ENCODE measurements at regions not wholly inside any gene's neighbourhood (a gene's known extent, or its start where the extent isn't known, plus 50 kb on each side); places are given as distances from the start of the nearest gene placed in this dataset.

DNA sequence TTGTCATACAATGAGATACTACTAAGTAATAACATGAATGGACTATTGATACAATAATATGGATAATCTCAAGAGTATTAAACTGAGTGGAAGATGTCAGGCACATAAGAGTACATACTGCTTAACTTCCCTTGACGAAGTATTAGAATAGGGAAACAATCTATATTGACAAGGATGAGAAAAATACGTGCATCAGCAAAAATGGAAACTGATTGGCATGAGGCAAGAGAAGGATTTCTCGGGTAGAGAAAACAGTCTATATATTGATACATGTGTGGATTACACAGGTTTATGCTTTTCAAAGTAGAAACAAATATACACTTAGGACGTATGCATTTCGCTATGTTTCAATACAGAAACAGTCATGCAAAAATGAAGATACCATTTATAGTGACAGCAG lies 57.4 kb downstream of the PRR20E start:
- Histone ChIP-seq H3K36me3 (ENCODE audit: control insufficient read depth, insufficient read depth, low read length) (no peaks in the 10 kb centered on the region), H3K4me1 (ENCODE audit: control insufficient read depth, insufficient read depth, low read length) (no peaks in the 10 kb centered on the region), H3K27ac (ENCODE audit: low read length) (no peak overlapping the region), H3K27me3 (ENCODE audit: control insufficient read depth, insufficient read depth, low read length) (no peaks in the 10 kb centered on the region), H3K9me3 (ENCODE audit: control insufficient read depth, low read depth, low read length) (no peaks in the 10 kb centered on the region), H3K4me3 (ENCODE audit: low read length) (no peak overlapping the region)
- 96% methylated on average over 4 of the region's 5 CpGs for WGBS (ENCODE audit: insufficient coverage, low lambda C conversion rate)
- no peak for DNase-seq

DNA sequence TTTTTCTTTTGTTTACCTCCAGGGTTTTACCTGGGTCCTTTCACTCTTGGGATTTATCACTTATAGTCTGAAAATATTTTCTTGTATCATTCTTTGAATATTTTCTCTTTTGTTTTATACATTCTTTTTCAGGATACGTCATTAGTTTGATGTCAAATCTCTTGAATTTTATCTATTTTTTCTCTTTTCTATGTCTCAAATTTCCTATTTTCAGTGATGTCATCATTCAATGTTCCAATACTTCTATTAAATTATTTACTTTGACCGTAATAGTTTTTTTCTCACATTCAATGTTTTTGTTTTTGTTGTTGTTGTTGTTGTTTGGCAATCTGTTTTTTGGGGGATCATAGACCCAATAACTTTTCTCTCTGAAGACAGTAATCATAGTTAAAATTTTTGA lies 83.5 kb downstream of the PRR20E start:
- Histone ChIP-seq H3K36me3 (ENCODE audit: control insufficient read depth, insufficient read depth, low read length) (no peaks in the 10 kb centered on the region), H3K9me3 (ENCODE audit: control insufficient read depth, low read depth, low read length) (no peaks in the 10 kb centered on the region), H3K27ac (ENCODE audit: low read length) (no peak overlapping the region), H3K4me3 (ENCODE audit: low read length) (no peak overlapping the region), H3K4me1 (ENCODE audit: control insufficient read depth, insufficient read depth, low read length) (no peaks in the 10 kb centered on the region), H3K27me3 (ENCODE audit: control insufficient read depth, insufficient read depth, low read length) (no peaks in the 10 kb centered on the region)
- 100% methylated on average over 2 of the region's 2 CpGs for WGBS (ENCODE audit: insufficient coverage, low lambda C conversion rate)
- DNase-seq: no peak

DNA sequence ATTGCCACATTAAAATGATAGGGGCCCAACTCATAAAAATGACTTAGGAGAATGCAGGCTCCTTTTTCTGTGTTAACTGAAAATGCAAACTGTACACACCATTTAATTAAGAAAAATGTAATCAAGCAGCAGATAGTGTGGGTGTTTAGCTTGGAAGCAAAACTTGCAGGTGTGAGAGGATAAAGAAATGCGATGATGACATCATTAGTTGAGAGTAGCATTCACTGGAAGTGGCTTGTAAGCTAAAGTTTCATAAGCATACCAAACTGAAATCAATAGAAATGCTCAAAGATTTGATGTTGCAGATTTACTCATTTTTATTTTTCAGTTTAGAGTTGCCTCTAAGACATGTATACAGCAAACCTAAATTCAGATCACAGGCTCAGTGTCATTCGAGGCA lies 86.6 kb downstream of the PRR20E start:
- no peaks in the 10 kb centered on the region for H3K36me3 ChIP-seq (ENCODE audit: control insufficient read depth, insufficient read depth, low read length)
- H3K4me3 ChIP-seq (ENCODE audit: low read length): no peak overlapping the region
- no peak for DNase-seq
- H3K9me3 ChIP-seq (ENCODE audit: control insufficient read depth, low read depth, low read length): no peaks in the 10 kb centered on the region
- no peaks in the 10 kb centered on the region for H3K27me3 ChIP-seq (ENCODE audit: control insufficient read depth, insufficient read depth, low read length)
- H3K27ac ChIP-seq (ENCODE audit: low read length): no peak overlapping the region
- H3K4me1 ChIP-seq (ENCODE audit: control insufficient read depth, insufficient read depth, low read length): no peaks in the 10 kb centered on the region
- 80% methylated on average over 1 of the region's 2 CpGs for WGBS (ENCODE audit: insufficient coverage, low lambda C conversion rate)

DNA sequence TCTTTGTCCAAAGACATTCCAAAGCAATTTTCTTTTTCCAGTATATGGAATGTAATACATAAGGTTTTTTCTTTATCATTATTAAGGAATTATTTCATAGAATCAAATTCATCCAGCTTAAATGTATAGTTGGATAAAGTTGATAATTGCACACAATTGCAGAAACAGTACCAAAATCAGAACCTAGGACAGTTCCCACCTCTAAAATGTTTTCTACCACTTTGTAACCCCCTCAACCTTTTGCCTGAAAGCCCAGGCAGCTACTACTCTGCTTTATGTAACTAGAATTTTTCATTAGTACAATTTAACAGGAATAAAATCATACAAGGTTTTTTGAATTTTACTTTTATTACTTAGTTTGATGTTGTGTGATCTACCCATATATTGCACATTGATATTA lies 98.0 kb downstream of the PRR20E start:
- Histone ChIP-seq H3K4me3 (ENCODE audit: low read length) (no peak overlapping the region), H3K9me3 (ENCODE audit: control insufficient read depth, low read depth, low read length) (no peaks in the 10 kb centered on the region), H3K27ac (ENCODE audit: low read length) (no peak overlapping the region), H3K4me1 (ENCODE audit: control insufficient read depth, insufficient read depth, low read length) (no peaks in the 10 kb centered on the region), H3K27me3 (ENCODE audit: control insufficient read depth, insufficient read depth, low read length) (no peaks in the 10 kb centered on the region), H3K36me3 (ENCODE audit: control insufficient read depth, insufficient read depth, low read length) (no peaks in the 10 kb centered on the region)
- no peak for DNase-seq

DNA sequence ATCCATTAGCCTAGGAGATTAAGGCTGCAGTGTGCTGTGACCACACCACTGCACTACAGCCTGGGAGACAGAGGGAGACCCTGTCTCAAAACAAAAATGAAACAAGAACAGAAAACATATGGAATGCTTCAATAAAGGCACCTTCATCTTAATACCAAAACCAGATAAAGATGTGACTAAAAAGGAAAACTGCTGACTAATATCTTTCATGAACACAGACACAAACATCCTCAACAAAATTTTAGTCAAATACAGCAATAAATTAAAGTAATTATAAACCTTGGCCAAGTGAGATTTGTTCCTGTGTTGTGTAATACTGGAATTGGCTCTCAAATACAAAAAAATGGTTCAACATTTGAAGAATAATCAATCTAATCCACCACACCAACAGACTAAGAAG lies 103.5 kb downstream of the PRR20E start:
- no peaks in the 10 kb centered on the region for H3K36me3 ChIP-seq (ENCODE audit: control insufficient read depth, insufficient read depth, low read length)
- no peak overlapping the region for H3K4me3 ChIP-seq (ENCODE audit: low read length)
- H3K27me3 ChIP-seq (ENCODE audit: control insufficient read depth, insufficient read depth, low read length): no peaks in the 10 kb centered on the region
- no peak overlapping the region for H3K27ac ChIP-seq (ENCODE audit: low read length)
- DNase-seq: no peak
- no peaks in the 10 kb centered on the region for H3K4me1 ChIP-seq (ENCODE audit: control insufficient read depth, insufficient read depth, low read length)
- no peaks in the 10 kb centered on the region for H3K9me3 ChIP-seq (ENCODE audit: control insufficient read depth, low read depth, low read length)

DNA sequence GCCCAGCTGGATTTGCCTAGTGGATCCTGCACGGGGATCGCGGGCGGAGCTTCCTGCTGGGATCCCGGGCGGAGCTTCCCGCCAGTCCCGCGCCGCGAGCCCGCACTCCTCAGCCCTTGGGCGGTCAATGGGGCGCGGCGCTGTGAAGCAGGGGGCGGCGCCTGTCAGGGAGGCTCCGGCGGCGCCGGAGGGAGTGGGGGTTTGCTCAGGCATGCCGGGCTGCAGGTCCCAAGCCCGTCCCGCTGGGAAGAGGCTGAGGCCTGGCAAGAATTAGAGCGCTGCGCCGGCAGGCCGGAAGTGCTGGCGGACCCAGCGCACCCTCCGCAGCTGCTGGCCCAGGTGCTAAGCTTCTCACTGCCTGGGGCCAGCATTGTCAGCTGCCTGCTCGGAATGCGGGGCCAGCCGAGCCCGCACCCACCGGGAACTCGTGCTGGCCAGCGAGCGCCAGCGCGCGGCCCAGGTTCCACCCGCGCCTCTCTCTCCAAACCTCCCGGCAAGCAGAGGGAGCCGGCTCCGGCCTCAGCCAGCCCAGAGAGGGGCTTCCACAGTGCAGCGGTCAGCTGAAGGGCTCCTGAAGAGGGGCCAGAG lies 119.6 kb downstream of the PRR20E start:
- H3K9me3 ChIP-seq (ENCODE audit: control insufficient read depth, low read depth, low read length): peaks cover 7% of the 10 kb centered on the region
- no peaks in the 10 kb centered on the region for H3K4me1 ChIP-seq (ENCODE audit: control insufficient read depth, insufficient read depth, low read length)
- no peaks in the 10 kb centered on the region for H3K36me3 ChIP-seq (ENCODE audit: control insufficient read depth, insufficient read depth, low read length)
- H3K4me3 ChIP-seq (ENCODE audit: low read length): no peak overlapping the region
- WGBS (ENCODE audit: insufficient coverage, low lambda C conversion rate): no CpG with 5 or more reads among the region's 49 CpGs
- no peak for DNase-seq
- H3K27ac ChIP-seq (ENCODE audit: low read length): no peak overlapping the region
- H3K27me3 ChIP-seq (ENCODE audit: control insufficient read depth, insufficient read depth, low read length): no peaks in the 10 kb centered on the region

DNA sequence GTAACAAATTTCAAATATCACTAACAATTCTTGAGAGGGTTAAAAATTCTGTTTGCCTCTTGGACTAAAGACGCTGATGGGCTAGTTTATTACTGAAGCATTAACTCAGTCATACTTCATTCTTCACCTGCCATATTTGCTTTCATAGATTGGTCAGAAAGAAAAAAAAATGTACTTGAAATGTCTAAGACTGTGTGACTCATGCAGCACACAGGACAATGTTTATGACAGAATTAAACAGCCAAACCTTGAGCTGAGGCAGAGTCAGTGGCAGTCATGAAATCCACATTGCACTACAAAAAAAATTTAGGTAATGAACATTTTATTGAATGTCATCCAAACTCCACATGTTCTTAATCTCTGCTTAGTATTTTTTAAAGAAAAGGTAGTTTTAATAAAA lies 135.6 kb downstream of the PRR20E start:
- no peak for DNase-seq
- Histone ChIP-seq H3K27me3 (ENCODE audit: control insufficient read depth, insufficient read depth, low read length) (no peaks in the 10 kb centered on the region), H3K36me3 (ENCODE audit: control insufficient read depth, insufficient read depth, low read length) (no peaks in the 10 kb centered on the region), H3K27ac (ENCODE audit: low read length) (no peak overlapping the region), H3K4me1 (ENCODE audit: control insufficient read depth, insufficient read depth, low read length) (no peaks in the 10 kb centered on the region), H3K4me3 (ENCODE audit: low read length) (no peak overlapping the region), H3K9me3 (ENCODE audit: control insufficient read depth, low read depth, low read length) (no peaks in the 10 kb centered on the region)
- no CpG with 5 or more reads among the region's 1 CpG for WGBS (ENCODE audit: insufficient coverage, low lambda C conversion rate)

DNA sequence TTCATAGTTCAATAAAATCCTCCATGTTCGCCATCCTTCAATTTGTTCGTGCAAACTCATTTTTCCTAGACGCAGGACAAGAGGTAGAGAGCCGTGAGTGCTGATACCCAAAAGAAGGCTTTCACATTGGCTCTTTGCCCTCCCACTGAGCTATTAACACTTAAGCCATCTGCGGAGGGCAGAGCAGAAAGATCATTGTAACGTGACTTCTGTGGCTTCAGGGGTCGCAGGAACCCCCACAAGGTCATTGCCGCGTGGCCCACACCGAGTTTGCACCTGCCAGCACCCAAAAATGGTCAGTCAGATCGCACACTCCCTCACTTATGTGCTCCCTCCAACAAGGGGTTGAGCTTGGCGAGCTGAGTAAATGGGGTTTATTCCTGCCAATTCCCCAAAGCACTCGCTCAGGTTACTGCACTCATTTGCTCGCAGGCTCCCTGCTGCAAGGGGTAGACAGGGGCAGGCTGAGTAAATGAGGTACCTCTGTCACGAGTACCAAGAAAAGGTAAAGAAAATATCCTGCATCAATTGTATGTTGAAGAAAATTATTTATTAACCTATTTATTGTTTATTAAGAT lies 144.1 kb downstream of the PRR20E start:
- no peak for DNase-seq
- Histone ChIP-seq H3K27me3 (ENCODE audit: control insufficient read depth, insufficient read depth, low read length) (no peaks in the 10 kb centered on the region), H3K27ac (ENCODE audit: low read length) (no peak overlapping the region), H3K4me1 (ENCODE audit: control insufficient read depth, insufficient read depth, low read length) (no peaks in the 10 kb centered on the region), H3K9me3 (ENCODE audit: control insufficient read depth, low read depth, low read length) (no peaks in the 10 kb centered on the region), H3K36me3 (ENCODE audit: control insufficient read depth, insufficient read depth, low read length) (no peaks in the 10 kb centered on the region), H3K4me3 (ENCODE audit: low read length) (no peak overlapping the region)
- no CpG with 5 or more reads among the region's 15 CpGs for WGBS (ENCODE audit: insufficient coverage, low lambda C conversion rate)

DNA sequence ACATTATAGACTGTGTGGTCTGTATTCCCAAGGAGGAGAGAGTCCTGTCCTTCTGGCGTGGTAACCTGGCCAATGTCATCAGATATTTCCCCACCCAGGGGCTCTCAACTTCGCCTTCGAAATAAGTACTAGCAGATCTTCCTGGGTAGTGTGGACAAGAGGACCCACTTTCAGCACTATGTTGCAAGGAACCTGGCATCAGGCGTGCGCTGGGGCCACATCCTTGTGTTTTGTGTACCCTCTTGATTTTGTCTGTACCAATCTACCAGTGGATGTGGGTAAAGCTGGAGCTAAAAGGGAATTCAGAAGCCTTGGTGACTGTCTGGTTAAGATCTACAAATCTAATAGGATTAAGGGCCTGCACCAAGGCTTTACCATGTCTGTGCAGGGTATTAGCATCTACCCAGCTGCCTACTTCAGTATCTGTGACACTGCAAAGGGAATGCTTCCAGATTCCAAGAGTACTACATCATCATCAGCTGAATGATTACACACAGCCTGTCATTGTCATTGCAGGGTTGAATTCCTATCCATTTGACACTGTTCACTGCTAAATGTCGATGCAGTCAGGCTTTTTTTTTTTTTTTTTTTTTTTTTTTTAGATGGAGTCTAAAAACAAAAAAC lies 148.0 kb downstream of the PRR20E start:
- no peaks in the 10 kb centered on the region for H3K4me1 ChIP-seq (ENCODE audit: control insufficient read depth, insufficient read depth, low read length)
- H3K36me3 ChIP-seq (ENCODE audit: control insufficient read depth, insufficient read depth, low read length): no peaks in the 10 kb centered on the region
- no peak overlapping the region for H3K27ac ChIP-seq (ENCODE audit: low read length)
- H3K9me3 ChIP-seq (ENCODE audit: control insufficient read depth, low read depth, low read length): no peaks in the 10 kb centered on the region
- DNase-seq: no peak
- H3K4me3 ChIP-seq (ENCODE audit: low read length): no peak overlapping the region
- H3K27me3 ChIP-seq (ENCODE audit: control insufficient read depth, insufficient read depth, low read length): no peaks in the 10 kb centered on the region
- WGBS (ENCODE audit: insufficient coverage, low lambda C conversion rate): no CpG with 5 or more reads among the region's 6 CpGs

DNA sequence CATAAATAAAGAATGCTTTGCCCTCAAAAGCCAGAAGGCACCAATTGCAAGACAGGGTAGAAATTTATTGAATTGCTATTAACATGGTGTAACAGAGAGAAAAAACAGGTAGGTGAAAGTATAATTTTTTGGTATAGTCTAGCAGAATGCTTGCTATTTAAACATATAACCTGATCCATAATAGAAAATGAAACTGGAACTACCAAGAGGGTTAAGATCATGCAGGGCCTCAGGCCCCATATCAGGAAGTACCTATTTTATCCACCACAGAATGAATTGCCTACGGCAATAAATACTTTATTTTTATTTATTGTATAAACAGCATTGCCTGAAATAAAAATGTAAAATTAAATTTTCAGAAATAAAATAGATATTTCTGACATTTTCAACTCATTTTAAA lies 159.5 kb downstream of the PRR20E start:
- H3K4me1 ChIP-seq (ENCODE audit: control insufficient read depth, insufficient read depth, low read length): no peaks in the 10 kb centered on the region
- peak in 1 of 2 donors; percentile 5 for DNase-seq
- no CpG with 5 or more reads among the region's 1 CpG for WGBS (ENCODE audit: insufficient coverage, low lambda C conversion rate)
- H3K4me3 ChIP-seq (ENCODE audit: low read length): no peak overlapping the region
- no peaks in the 10 kb centered on the region for H3K36me3 ChIP-seq (ENCODE audit: control insufficient read depth, insufficient read depth, low read length)
- no peaks in the 10 kb centered on the region for H3K9me3 ChIP-seq (ENCODE audit: control insufficient read depth, low read depth, low read length)
- H3K27me3 ChIP-seq (ENCODE audit: control insufficient read depth, insufficient read depth, low read length): no peaks in the 10 kb centered on the region
- H3K27ac ChIP-seq (ENCODE audit: low read length): no peak overlapping the region

DNA sequence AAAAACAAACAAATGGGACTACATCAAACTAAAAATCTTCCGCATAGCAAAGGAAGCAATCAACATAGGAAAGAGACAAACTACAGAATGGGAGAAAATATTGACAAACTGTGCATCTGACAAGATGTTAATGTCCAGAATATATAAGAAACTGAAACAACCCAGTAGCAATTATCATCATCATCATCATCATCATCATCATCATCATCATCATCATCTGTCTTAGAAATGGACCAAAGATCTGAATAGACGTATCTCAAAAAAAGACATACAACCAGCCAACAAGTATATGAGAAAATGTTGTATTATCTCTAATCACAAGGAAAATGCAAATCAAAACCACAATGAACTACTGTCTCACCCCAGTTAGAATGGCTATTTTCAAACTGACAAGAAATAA lies 173.9 kb downstream of the PRR20E start:
- 100% methylated on average over 1 of the region's 2 CpGs for WGBS (ENCODE audit: insufficient coverage, low lambda C conversion rate)
- no peak overlapping the region for H3K27ac ChIP-seq (ENCODE audit: low read length)
- no peaks in the 10 kb centered on the region for H3K9me3 ChIP-seq (ENCODE audit: control insufficient read depth, low read depth, low read length)
- H3K27me3 ChIP-seq (ENCODE audit: control insufficient read depth, insufficient read depth, low read length): no peaks in the 10 kb centered on the region
- DNase-seq: no peak
- H3K36me3 ChIP-seq (ENCODE audit: control insufficient read depth, insufficient read depth, low read length): no peaks in the 10 kb centered on the region
- no peak overlapping the region for H3K4me3 ChIP-seq (ENCODE audit: low read length)
- no peaks in the 10 kb centered on the region for H3K4me1 ChIP-seq (ENCODE audit: control insufficient read depth, insufficient read depth, low read length)
